HepG2 (cell line): ENCODE measurements at regions not wholly inside any gene's neighbourhood (a gene's known extent, or its start where the extent isn't known, plus 50 kb on each side); places are given as distances from the start of the nearest gene placed in this dataset.

Experiments used
- CTCF ChIP-seq: sonication (generic); formaldehyde crosslinking; IDR thresholded peaks from 2 replicates; pipeline ENCODE4 v1.5.0; 2020; ENCODE audit warnings: mild to moderate bottlenecking, missing genetic modification reagents, moderate library complexity
- DMTF1 ChIP-seq: sonication (generic); formaldehyde crosslinking; IDR thresholded peaks from 2 replicates; pipeline ENCODE4 v1.4.0; 2020; ENCODE audit warnings: mild to moderate bottlenecking, missing genetic modification reagents
- EP300 ChIP-seq, 3 experiments: sonication (generic) in 1 of 3; formaldehyde crosslinking in 1 of 3; IDR thresholded peaks; 2 replicates each; pipeline versions ENCODE4 v1.5.1 to v1.6.1; 2011 to 2020; ENCODE audit warnings: low read depth in 2 of 3, low read length in 2 of 3, borderline replicate concordance in 1 of 3, improper control_type of control experiment in 1 of 3, mild to moderate bottlenecking in 1 of 3, missing genetic modification reagents in 1 of 3, moderate library complexity in 1 of 3
- GABPA ChIP-seq, 2 experiments: IDR thresholded peaks; 2 replicates each; pipeline ENCODE4 v1.6.1; 2011 to 2016; ENCODE audit warnings: low read depth in 2 of 2, low read length in 1 of 2, missing biosample characterization in 1 of 2, missing genetic modification characterization in 1 of 2
- HMGA1 ChIP-seq: sonication (generic); formaldehyde crosslinking; conservative IDR thresholded peaks from 2 replicates; pipeline ENCODE4 v1.4.0; 2020; ENCODE audit warnings: missing genetic modification reagents
- MYC ChIP-seq: sonication (generic); formaldehyde crosslinking; IDR thresholded peaks from 2 replicates; pipeline ENCODE4 v1.9.0; 2021; ENCODE audit warnings: missing genetic modification reagents, borderline replicate concordance
- THAP11 ChIP-seq: IDR thresholded peaks from 2 replicates; pipeline ENCODE4 v1.6.1; 2016; ENCODE audit warnings: missing biosample characterization, missing genetic modification reagents
- USF2 ChIP-seq, 2 experiments: sonication (generic) in 1 of 2; formaldehyde crosslinking in 1 of 2; IDR thresholded peaks; 2 replicates each; pipeline versions ENCODE4 v1.5.1 to v1.6.1; 2011 to 2020; ENCODE audit warnings: borderline replicate concordance in 1 of 2, low read depth in 1 of 2, low read length in 1 of 2, mild to moderate bottlenecking in 1 of 2, missing genetic modification reagents in 1 of 2, moderate library complexity in 1 of 2
- ZBTB34 ChIP-seq: sonication (generic); formaldehyde crosslinking; IDR thresholded peaks from 2 replicates; pipeline ENCODE4 v1.8.0; 2022; ENCODE audit warnings: mild to moderate bottlenecking, missing genetic modification reagents
- ZNF263 ChIP-seq: sonication (generic); formaldehyde crosslinking; IDR thresholded peaks from 2 replicates; pipeline ENCODE4 v1.4.0; 2020; ENCODE audit warnings: missing genetic modification reagents

- TF ChIP-seq DMTF1 (CRISPR knock-in tag): no peak
- TF ChIP-seq ZNF263: no peak
- no peak for TF ChIP-seq MYC
- no peak for TF ChIP-seq EP300 (IDR thresholded peaks at IDR 0.05; ENCODE audit: low read depth in 2 of 2, low read length in 2 of 2)
- no peak for TF ChIP-seq EP300 (CRISPR knock-in tag; IDR thresholded peaks at IDR 0.05; ENCODE audit: borderline replicate concordance)
- TF ChIP-seq GABPA (IDR thresholded peaks at IDR 0.05; ENCODE audit: low read depth, low read length): no peak
- TF ChIP-seq GABPA (CRISPR knock-in tag; IDR thresholded peaks at IDR 0.05; ENCODE audit: low read depth): no peak
- no peak for TF ChIP-seq HMGA1 (CRISPR knock-in tag)
- no peak for TF ChIP-seq ZBTB34 (CRISPR knock-in tag)
- TF ChIP-seq CTCF (CRISPR knock-in tag): no peak
- TF ChIP-seq USF2 (IDR thresholded peaks at IDR 0.05; ENCODE audit: low read depth, low read length): no peak
- no peak for TF ChIP-seq USF2 (CRISPR knock-in tag; IDR thresholded peaks at IDR 0.05; ENCODE audit: borderline replicate concordance)
- no peak for TF ChIP-seq THAP11 (CRISPR knock-in tag)
Measured at GRCh38 chr12:94056419-94057158, 91.8 kb upstream of the PLXNC1 start.
